ENCODE measurements at regions not wholly inside any gene's neighbourhood (a gene's known extent, or its start where the extent isn't known, plus 50 kb on each side); places are given as distances from the start of the nearest gene placed in this dataset.

- no peak for DNase-seq
- intact Hi-C loops (cut with DNase I): no loop called here
Measured at GRCh38 chr18:78612801-78613200, 366.8 kb upstream of the SALL3 start.

DNA sequence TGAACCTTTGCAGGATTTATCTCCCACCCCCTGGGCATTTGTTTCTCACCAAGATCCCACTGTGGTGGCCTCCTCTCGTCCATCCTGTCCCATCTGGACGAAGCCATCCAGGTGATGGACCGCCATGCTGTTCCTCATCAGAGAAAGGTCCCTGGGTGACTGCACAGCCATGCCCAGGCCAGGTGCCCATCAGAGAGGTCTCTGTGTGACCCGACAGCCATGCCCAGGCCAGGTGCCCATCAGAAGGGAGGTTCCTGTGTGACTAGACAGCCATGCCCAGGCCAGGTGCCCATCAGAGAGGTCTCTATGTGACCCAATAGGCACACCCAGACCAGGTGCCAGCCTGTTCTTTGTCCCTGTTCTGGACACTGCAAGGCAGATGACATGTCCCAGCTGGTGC is 360.9 kb upstream of the SALL3 start:
- intact Hi-C loops (cut with DNase I): no loop called here
- no peak for DNase-seq

- peak in 1 of 10 donors; percentile 27 for DNase-seq
- intact Hi-C loops (cut with DNase I): no loop called here
Measured at GRCh38 chr18:78619854-78620253, 359.8 kb upstream of the SALL3 start.

- intact Hi-C loops (cut with DNase I): no loop called here
- DNase-seq: peak in 1 of 10 donors; percentile 29
Measured at GRCh38 chr18:78620326-78620725, 359.3 kb upstream of the SALL3 start.

DNA sequence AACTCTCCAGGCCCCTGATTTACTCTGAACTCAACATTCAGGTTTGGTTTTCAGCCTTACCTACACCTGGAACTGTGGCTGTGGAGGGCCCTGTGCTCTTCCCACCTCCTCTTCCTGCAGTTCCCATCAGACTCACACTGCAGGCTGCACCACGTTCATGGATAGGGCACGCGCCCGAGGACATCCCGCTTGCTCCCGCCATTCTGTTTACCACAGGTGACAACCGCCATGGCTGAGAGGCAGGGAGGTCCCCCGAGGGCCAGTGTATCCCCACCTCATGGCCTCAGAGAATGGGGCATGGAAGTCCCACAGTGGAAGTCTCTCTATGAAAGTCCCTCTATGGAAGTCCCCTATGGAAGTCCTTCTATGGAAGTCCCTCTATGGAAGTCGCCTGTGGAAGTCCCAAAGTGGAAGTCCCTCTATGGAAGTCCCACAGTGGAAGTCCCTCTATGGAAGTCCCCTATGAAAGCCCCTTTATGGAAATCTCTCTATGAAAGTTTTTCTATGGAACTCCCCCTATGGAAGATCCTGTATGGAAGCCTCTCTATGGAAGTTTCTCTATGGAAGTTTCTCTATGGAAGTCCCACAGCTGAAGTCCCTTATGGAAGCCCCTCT is 358.4 kb upstream of the SALL3 start:
- DNase-seq: peak in 1 of 10 donors; percentile 39
- intact Hi-C loops (cut with DNase I): no loop called here

DNA sequence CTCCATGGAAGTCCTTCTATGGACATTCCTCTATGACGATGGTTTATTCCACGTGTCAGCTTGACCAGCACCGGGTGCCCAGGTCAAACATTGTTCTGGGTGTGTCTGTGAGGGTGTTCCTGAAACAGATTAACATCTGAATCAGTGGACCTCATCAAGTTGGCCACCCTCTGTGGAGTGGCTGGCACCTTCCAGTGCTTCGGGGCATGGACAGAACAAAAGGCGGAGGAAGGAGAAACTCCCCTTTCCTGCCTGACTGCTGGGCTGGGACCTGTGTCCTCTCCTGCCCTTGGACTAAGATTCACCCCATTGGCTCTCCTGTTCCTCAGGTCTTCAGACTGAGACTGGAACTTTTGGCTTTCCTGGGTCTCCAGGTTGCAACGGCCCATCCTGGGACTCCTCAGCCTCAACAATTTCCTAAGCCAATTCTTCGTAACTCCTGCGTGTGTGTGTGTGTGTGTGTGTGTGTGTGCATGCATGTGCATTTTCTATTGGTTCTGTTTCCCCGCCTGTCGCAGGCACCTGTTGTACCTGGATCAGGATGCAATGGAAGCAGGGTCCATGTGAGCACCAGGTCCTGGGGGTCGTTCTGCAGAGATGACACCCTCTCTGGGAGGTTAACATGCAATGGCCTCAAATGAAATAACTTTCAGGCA is 357.2 kb upstream of the SALL3 start:
- intact Hi-C loops (cut with DNase I): no loop called here
- peak in 1 of 10 donors; percentile 24 for DNase-seq

- intact Hi-C loops (cut with DNase I): no loop called here
- peak in 1 of 10 donors; percentile 11 for DNase-seq
Measured at GRCh38 chr18:78622907-78623541, 356.6 kb upstream of the SALL3 start.

DNA sequence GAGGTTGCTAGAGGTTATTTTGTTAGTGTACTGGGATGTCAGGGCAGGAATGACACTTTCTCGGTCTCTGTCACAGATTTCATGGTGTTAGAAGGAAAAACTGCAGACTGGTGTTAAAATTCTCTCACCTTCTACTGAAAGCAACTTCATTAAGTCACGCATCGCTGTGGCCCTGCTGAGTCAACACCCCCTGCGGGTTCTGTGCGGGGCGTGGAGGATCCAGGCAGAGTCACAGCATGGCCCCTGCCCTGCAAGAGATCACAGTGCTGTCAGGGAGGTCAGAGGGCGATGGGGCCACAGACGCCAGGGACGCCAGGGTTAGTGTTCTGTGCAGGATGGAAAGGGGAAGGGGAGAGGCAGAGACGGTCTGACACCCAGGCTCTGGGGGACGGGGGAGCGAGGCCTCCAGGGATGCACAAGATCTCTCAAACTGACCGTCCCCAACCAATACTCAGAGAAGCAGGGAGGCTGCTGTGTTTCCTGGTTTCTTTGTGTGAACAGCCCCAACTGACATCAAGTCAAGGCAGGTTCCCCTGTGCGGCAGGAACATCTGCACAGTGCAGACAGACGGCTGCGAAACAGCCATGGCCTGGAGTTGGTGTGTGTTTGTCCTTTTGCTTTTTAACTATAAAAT is 354.9 kb upstream of the SALL3 start:
- intact Hi-C loops (cut with DNase I): no loop called here
- DNase-seq: peak in 1 of 10 donors; percentile 79

- no peak for DNase-seq
- intact Hi-C loops (cut with DNase I): no loop called here
Measured at GRCh38 chr18:78625847-78626246, 353.8 kb upstream of the SALL3 start.

DNA sequence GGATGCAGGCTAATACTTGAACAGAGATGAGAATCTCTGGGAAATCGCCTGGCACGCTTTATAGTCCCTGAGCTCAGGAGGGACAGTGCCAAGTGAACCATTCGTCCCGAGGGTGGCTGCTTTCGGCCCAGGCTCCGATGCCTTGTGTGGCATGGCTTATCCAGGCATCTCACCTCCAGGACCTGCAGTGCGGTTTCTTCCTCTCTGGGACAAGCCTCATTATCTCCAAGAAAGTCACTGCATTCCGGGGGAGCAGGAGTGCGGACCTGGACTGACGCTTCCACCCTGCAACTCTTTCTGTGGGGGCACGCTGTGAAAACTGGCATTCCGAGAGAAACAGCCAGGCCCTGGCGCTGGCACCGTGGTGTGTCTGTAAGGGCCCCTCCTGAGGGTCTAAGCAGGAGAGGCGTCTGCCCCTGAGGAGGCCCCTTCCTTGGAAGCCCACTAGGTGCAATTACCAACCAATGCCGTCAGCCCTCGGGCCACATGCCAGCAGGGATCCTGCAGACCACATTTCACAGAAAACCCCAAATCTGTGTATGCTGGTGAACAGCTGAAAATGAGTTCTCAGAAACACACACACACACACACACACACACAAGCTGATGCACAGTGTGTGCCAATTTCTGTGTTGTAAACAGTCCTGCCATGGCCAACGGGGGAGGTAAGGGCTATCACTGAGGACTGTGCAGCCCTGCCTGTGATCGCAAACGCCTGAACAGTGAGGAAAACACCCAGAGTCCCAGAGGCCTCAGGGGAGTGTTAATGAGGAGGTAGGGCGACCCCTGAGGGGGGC is 351.9 kb upstream of the SALL3 start:
- intact Hi-C loops (cut with DNase I): no loop called here
- DNase-seq: peak in 1 of 10 donors; percentile 78

- intact Hi-C loops (cut with DNase I): no loop called here
- DNase-seq: peak in 1 of 10 donors; percentile 66
Measured at GRCh38 chr18:78629426-78629825, 350.2 kb upstream of the SALL3 start.

DNA sequence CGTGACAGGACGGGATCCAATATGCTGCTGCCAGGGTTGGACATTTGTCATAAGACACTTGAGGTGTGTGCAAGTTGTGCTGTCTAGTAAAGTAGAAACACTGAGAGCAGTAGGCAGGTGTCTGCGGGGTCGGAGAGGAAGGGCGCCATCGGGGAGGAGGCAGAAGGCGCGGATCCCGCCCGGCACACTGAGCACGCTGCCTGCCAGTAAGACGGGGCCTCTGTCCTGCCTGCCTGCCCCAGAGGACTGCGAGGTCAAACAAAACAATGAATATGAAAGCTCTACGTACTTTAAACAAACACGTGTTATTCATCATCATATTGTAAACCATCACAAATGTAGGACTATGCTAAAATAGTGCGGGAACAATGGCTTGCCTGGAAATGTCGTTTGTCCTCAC is 349.3 kb upstream of the SALL3 start:
- intact Hi-C loops (cut with DNase I): no loop called here
- peak in 1 of 10 donors; percentile 53 for DNase-seq

DNA sequence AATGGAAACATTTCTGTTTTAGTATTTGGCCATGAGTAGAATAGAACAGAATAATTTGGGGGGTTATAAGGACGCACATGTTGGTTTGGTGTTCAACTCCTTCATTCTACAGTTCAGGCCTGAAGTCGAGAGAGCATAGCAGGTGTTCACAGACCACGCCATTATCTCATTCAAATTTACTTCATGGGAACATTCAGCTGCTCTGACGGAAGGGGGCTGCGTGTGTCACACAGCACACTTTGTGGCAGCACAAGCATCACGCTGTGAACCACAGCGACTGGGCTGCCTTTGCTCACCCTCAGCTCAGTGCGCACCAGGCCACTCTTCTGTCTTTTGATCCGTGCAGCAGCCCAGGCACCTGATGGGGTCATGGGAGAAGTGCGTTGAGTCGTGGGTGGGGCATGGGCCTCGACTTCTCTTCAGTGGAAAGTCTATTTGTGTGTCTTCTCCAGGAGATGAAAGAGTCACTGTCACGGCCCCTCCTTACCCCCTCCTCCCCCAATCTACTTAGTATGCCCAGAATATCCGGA is 348.6 kb upstream of the SALL3 start:
- DNase-seq: peak in 1 of 10 donors; percentile 38
- intact Hi-C loops (cut with DNase I): no loop called here

DNA sequence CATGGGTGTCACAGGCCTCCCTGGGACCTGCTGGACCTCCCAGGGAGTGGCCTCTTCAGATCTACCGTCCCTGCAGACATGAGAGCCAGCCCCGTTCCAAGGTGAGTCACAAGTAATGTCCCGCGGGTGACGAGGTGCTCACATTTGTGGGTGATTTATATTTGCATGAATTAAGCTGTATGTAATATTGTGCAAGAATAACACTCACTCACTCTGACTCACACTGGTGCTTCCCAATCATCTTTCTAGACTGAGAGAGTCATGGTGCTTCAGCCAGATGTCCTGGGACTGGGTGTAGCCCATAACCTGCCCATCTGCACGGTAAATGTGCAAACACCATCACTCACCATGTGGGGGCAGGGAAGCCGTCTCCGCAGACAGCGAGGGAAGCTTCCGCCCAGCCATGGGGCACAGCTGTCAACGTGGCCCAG is 347.5 kb upstream of the SALL3 start:
- intact Hi-C loops (cut with DNase I): no loop called here
- peak in 1 of 10 donors; percentile 67 for DNase-seq

DNA sequence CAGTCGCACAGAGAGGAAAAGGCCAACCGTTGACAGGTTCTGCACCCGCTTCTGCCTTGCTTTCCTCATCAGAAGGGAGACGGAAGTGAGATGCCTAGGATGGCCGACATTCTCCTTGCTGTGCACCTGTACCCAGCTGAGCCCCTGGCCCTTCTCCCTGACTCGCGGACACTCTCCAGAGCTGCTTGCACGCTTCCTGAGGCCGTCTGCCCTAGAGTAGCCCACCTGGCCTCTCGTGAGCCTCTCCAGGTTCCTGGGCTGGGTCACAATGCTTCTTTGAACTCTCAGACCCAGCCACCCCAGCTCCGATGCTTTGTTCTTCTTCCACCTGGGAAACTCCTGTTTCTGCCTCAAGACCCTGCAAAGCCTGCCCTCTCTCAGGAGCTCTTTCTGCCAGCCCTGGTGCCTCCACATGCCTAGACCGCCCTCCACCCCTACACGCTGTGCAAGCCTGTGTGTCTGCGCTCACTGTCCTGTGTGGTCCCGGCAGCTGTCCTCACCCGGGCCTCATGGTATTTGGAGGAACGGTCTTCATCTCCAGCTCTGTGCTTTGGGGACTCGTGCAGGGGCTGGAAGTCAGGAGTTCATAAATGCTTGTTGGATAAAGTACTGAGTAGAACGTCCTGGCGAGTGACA is 345.4 kb upstream of the SALL3 start:
- peak in 2 of 10 donors; percentile 55 to 71 for DNase-seq
- intact Hi-C loops (cut with DNase I): no loop called here

DNA sequence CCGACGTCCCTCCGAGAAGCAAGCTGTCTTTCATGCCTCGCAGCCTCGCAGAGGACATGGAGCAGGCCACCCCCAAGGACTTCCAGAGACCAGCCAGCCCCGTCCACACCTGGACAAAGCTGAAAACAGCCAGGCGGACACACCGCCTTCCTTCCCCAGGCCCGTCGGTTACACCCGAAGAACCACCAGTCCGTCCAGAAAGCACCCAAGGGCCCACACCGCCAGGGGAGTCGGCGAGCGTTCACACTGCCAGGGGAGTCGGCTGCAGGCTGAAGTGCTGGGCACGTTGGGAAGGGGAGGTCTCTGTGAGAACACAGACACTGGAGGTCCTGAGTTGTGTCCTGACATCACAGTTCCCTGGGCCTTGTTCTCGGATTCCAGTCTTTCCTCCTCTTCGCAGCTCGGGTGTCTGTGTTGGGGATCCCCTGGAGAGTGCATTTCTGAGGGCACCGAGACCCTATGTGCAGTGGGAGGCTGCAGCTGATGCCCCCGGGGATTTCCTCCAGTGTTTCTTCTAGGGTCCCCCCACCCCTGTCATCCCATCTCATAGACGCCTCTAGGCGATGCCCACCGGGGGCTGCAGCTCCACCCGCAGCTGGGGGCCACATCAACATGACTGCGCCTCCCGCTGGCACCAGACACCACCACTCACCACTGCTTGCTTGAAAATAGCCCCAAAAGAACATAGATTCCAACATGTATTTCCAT is 344.4 kb upstream of the SALL3 start:
- DNase-seq: peak in 2 of 10 donors; percentile 57 to 72
- intact Hi-C loops (cut with DNase I): no loop called here

GRCh38 chr18:78636260-78636659 is 343.4 kb upstream of the SALL3 start:
- intact Hi-C loops (cut with DNase I): no loop called here
- peak in 1 of 10 donors; percentile 28 for DNase-seq

- peak in 2 of 10 donors; percentile 66 to 74 for DNase-seq
- intact Hi-C loops (cut with DNase I): no loop called here
Measured at GRCh38 chr18:78637442-78638402, 341.9 kb upstream of the SALL3 start.

Measured in posterior cingulate gyrus (tissue), 11 donors.